H1 (cell line): ENCODE measurements at regions not wholly inside any gene's neighbourhood (a gene's known extent, or its start where the extent isn't known, plus 50 kb on each side); places are given as distances from the start of the nearest gene placed in this dataset.

ENCODE experiments used
- CTCF ChIA-PET: fragments of 300-600 bp; sonication (Branson Sonifier 250); formaldehyde crosslinking; loops from one replicate; lab custom pipeline; 2021; ENCODE audit not compliant: partially characterized antibody; lab: Charles Lee
- POLR2A ChIA-PET: fragments of 300-600 bp; sonication (Branson Sonifier 250); formaldehyde crosslinking; loops from one replicate; lab custom pipeline; 2021; ENCODE audit warnings: inconsistent platforms; ENCODE audit not compliant: partially characterized antibody; lab: Charles Lee
- DNase-seq, 2 experiments: peaks; one replicate each; pipeline versions ENCODE4 v3.0.0 to v3.0.0-alpha.2; 2010 to 2022; ENCODE audit warnings: low spot score in 2 of 2, low read depth in 1 of 2, mixed read lengths in 1 of 2
- FAIRE-seq: peaks from 2 replicates; lab custom pipeline; 2011; peaks lifted over from hg19 to GRCh38; lab: Jason Lieb, UNC
- H2AFZ ChIP-seq: 2 replicates; pipeline ENCODE4 v1.8.1; 2012; ENCODE audit warnings: low read length, inconsistent platforms
- H2AK5ac ChIP-seq: 2 replicates; pipeline ENCODE4 v1.6.1; 2013; ENCODE audit warnings: low read depth, low read length
- H2BK120ac ChIP-seq: replicated peaks from 2 replicates; pipeline ENCODE3; 2013; ENCODE audit warnings: low read depth, low read length, inconsistent platforms
- H2BK12ac ChIP-seq: 2 replicates; pipeline ENCODE4 v1.6.1; 2013; ENCODE audit warnings: low read depth, low read length
- H2BK15ac ChIP-seq: 2 replicates; pipeline ENCODE4 v1.6.1; 2013; ENCODE audit warnings: low read length
- H2BK20ac ChIP-seq: 2 replicates; pipeline ENCODE4 v1.6.1; 2013; ENCODE audit warnings: low read length
- H2BK5ac ChIP-seq: 2 replicates; pipeline ENCODE4 v1.6.1; 2013; ENCODE audit warnings: low read depth, low read length
- H3K14ac ChIP-seq: 2 replicates; pipeline ENCODE4 v1.6.1; 2013; ENCODE audit warnings: inconsistent platforms; ENCODE audit not compliant: insufficient read length
- H3K18ac ChIP-seq: 2 replicates; pipeline ENCODE4 v1.6.1; 2013; ENCODE audit warnings: low read length; ENCODE audit errors: extremely low read depth
- H3K23ac ChIP-seq: 2 replicates; pipeline ENCODE4 v1.6.1; 2013; ENCODE audit warnings: inconsistent platforms; ENCODE audit not compliant: insufficient read length
- H3K23me2 ChIP-seq: 2 replicates; pipeline ENCODE4 v1.6.1; 2013; ENCODE audit warnings: low read depth, low read length
- H3K27ac ChIP-seq: 2 replicates; pipeline ENCODE4 v1.6.1; 2011; ENCODE audit warnings: low read depth, low read length, inconsistent platforms
- H3K27me3 ChIP-seq, 4 experiments: replicated peaks in 1 of 4; 1 replicate in 1 of 4; 2 replicates in 3 of 4; pipeline versions ENCODE4 v1.6.1 to v1.8.1; 2011 to 2013; ENCODE audit warnings: low read length in 3 of 4, mild to moderate bottlenecking in 3 of 4, inconsistent platforms in 2 of 4, mixed read lengths in 2 of 4, moderate library complexity in 1 of 4; ENCODE audit not compliant: control insufficient read depth in 3 of 4, insufficient read depth in 3 of 4; ENCODE audit errors: extremely low read depth in 1 of 4
- H3K36me3 ChIP-seq, 4 experiments: 2 replicates each; pipeline versions ENCODE4 v1.6.1 to v1.8.1; 2011 to 2013; ENCODE audit warnings: mild to moderate bottlenecking in 4 of 4, low read length in 3 of 4, moderate library complexity in 2 of 4, control low read depth in 1 of 4, inconsistent platforms in 1 of 4; ENCODE audit not compliant: insufficient read depth in 4 of 4, control insufficient read depth in 2 of 4
- H3K4ac ChIP-seq: replicated peaks from 2 replicates; pipeline ENCODE3; 2013; ENCODE audit warnings: low read length, low read depth, mixed read lengths, inconsistent platforms; ENCODE audit not compliant: insufficient read length
- H3K4me1 ChIP-seq, 4 experiments: replicated peaks in 1 of 4; 1 replicate in 1 of 4; 2 replicates in 3 of 4; pipeline versions ENCODE4 v1.6.1 to v1.8.1; 2011 to 2013; ENCODE audit warnings: low read length in 3 of 4, inconsistent platforms in 2 of 4, mixed read lengths in 1 of 4; ENCODE audit not compliant: insufficient read depth in 4 of 4, control insufficient read depth in 3 of 4
- H3K4me2 ChIP-seq, 2 experiments: 2 replicates each; pipeline versions ENCODE4 v1.6.1 to v1.8.1; 2011 to 2013; ENCODE audit warnings: low read depth in 2 of 2, low read length in 2 of 2, control low read depth in 1 of 2, inconsistent platforms in 1 of 2, mild to moderate bottlenecking in 1 of 2; ENCODE audit not compliant: insufficient read depth in 1 of 2
- H3K4me3 ChIP-seq, 4 experiments: fragments of 200-600, 300-600 bp in 1 of 4; sonication (generic), shearing (Covaris generic), sonication (Bioruptor Twin) in 1 of 4; 2 replicates each; pipeline versions ENCODE4 v1.5.1 to v1.8.1; 2011 to 2016; ENCODE audit warnings: low read length in 4 of 4, low read depth in 3 of 4, control low read depth in 2 of 4, inconsistent platforms in 2 of 4, mild to moderate bottlenecking in 2 of 4, mixed read lengths in 1 of 4, moderate library complexity in 1 of 4; ENCODE audit not compliant: insufficient read depth in 2 of 4; ENCODE audit errors: extremely low read depth in 1 of 4
- H3K56ac ChIP-seq: replicated peaks from 2 replicates; pipeline ENCODE3; 2013; ENCODE audit warnings: low read depth, mild to moderate bottlenecking, mixed read lengths, low read length, inconsistent platforms; ENCODE audit not compliant: insufficient read length
- H3K79me1 ChIP-seq: 2 replicates; pipeline ENCODE4 v1.6.1; 2013; ENCODE audit warnings: low read depth, low read length, control low read depth
- H3K79me2 ChIP-seq, 2 experiments: 2 replicates each; pipeline versions ENCODE4 v1.6.1 to v1.8.1; 2012 to 2013; ENCODE audit warnings: low read length in 2 of 2, mild to moderate bottlenecking in 2 of 2, inconsistent platforms in 1 of 2; ENCODE audit not compliant: insufficient read depth in 2 of 2, control insufficient read depth in 1 of 2
- H3K9ac ChIP-seq, 4 experiments: replicated peaks in 1 of 4; 1 replicate in 1 of 4; 2 replicates in 3 of 4; pipeline versions ENCODE4 v1.6.1 to v1.8.1; 2011 to 2013; ENCODE audit warnings: low read depth in 3 of 4, low read length in 3 of 4, control low read depth in 2 of 4, mild to moderate bottlenecking in 2 of 4, moderate library complexity in 2 of 4, inconsistent platforms in 1 of 4; ENCODE audit errors: extremely low read depth in 1 of 4
- H3K9me3 ChIP-seq, 2 experiments: 2 replicates each; pipeline versions ENCODE4 v1.6.1 to v1.8.1; 2012 to 2013; ENCODE audit warnings: mild to moderate bottlenecking in 2 of 2, moderate library complexity in 2 of 2, control low read depth in 1 of 2, inconsistent platforms in 1 of 2, low read depth in 1 of 2, low read length in 1 of 2, mixed read lengths in 1 of 2; ENCODE audit not compliant: insufficient read depth in 2 of 2
- H4K20me1 ChIP-seq, 2 experiments: replicated peaks in 1 of 2; 2 replicates each; pipeline versions ENCODE3 to v1.8.1; 2011 to 2013; ENCODE audit warnings: inconsistent platforms in 2 of 2, low read length in 2 of 2, mild to moderate bottlenecking in 1 of 2; ENCODE audit not compliant: insufficient read depth in 2 of 2, control insufficient read depth in 1 of 2
- H4K5ac ChIP-seq: 2 replicates; pipeline ENCODE4 v1.6.1; 2013; ENCODE audit warnings: low read length, low read depth, mixed read lengths, inconsistent platforms; ENCODE audit not compliant: insufficient read length
- H4K8ac ChIP-seq: 2 replicates; pipeline ENCODE4 v1.8.0; 2013; ENCODE audit warnings: mild to moderate bottlenecking, moderate library complexity, low read length, inconsistent platforms; ENCODE audit not compliant: insufficient read depth; ENCODE audit errors: extremely low read depth
- H4K91ac ChIP-seq: replicated peaks from 2 replicates; pipeline ENCODE3; 2013; ENCODE audit warnings: low read length, mixed read lengths, inconsistent platforms; ENCODE audit not compliant: insufficient read length
- RFX5 ChIP-seq: IDR thresholded peaks from 2 replicates; pipeline ENCODE4 v1.6.1; 2011; ENCODE audit warnings: low read depth, low read length, improper control_type of control experiment, borderline replicate concordance
- WGBS, 2 experiments: shearing (Covaris generic) in 1 of 2; methylation state at CpG; one replicate each; pipeline versions ENCODE4 v1.1.6 to v1.1.7; 2013 to 2015; ENCODE audit warnings: low lambda C conversion rate in 2 of 2, mixed read lengths in 2 of 2, inconsistent platforms in 1 of 2, low coverage in 1 of 2, missing lambda C conversion rate in 1 of 2; ENCODE audit not compliant: insufficient replicate concordance in 2 of 2, insufficient coverage in 1 of 2, insufficient read length in 1 of 2; ENCODE audit errors: extremely low coverage in 1 of 2, missing lambda C conversion rate in 1 of 2; 5-methylcytosine and 5-hydroxymethylcytosine counted together

- Histone ChIP-seq H3K9ac (no peak overlapping the region), H3K23ac (no peak overlapping the region), H2BK5ac (no peak overlapping the region), H4K8ac (no peak overlapping the region), H2BK15ac (no peak overlapping the region), H3K4me3 (no peak overlapping the region), H2BK120ac (no peak overlapping the region), H2AK5ac (no peak overlapping the region), H4K91ac (no peak overlapping the region), H3K27me3 (no peaks in the 10 kb centered on the region), H3K4me2 (no peak overlapping the region), H4K5ac (no peak overlapping the region), H3K14ac (no peak overlapping the region), H4K20me1 (no peaks in the 10 kb centered on the region), H3K9me3 (no peaks in the 10 kb centered on the region), H3K36me3 (no peaks in the 10 kb centered on the region), H2BK20ac (no peak overlapping the region), H3K56ac (no peak overlapping the region), H3K79me2 (no peaks in the 10 kb centered on the region), H3K27ac (no peak overlapping the region), H3K18ac (no peak overlapping the region), H3K23me2 (peaks cover 2% of the 10 kb centered on the region; the same call in 1 of the 2 replicates), H2AFZ (no peak overlapping the region), H2BK12ac (no peak overlapping the region), H3K4ac (no peak overlapping the region), H3K79me1 (no peaks in the 10 kb centered on the region), H3K4me1 (no peaks in the 10 kb centered on the region)
- ChIA-PET CTCF (no interaction called here), POLR2A (no interaction called here)
- no peak for TF ChIP-seq RFX5
- no peak for FAIRE-seq
- WGBS, 2 experiments: 96% methylated on average over 2 of the region's 2 CpGs; no CpG with 5 or more reads in 1 of the 2 experiments
- no peak for DNase-seq
Measured at GRCh38 chr16:64545768-64546167, 576.1 kb downstream of the CDH11 start.
